Naive B cell (primary cell): ENCODE measurements at regions not wholly inside any gene's neighbourhood (a gene's known extent, or its start where the extent isn't known, plus 50 kb on each side); places are given as distances from the start of the nearest gene placed in this dataset.

Source experiments
- ATAC-seq, 2 donors: fragments of 150-1000 bp; cut with Tn5 transposase; 2 replicates each; pipeline ENCODE4 v1.10.0; 2021; ENCODE audit warnings: low read depth in 2 of 2, mild to moderate bottlenecking in 2 of 2, moderate library complexity in 2 of 2
- DNase-seq: peaks from one replicate; pipeline ENCODE4 v3.0.0; 2022
- H3K27ac Mint-ChIP-seq, 6 donors: one replicate each; pipeline ENCODE4 v1.8.0; 2020 to 2022; ENCODE audit warnings: mild to moderate bottlenecking in 6 of 6, mixed read lengths in 6 of 6, moderate library complexity in 5 of 6, inconsistent platforms in 2 of 6
- H3K27me3 Mint-ChIP-seq, 3 donors: one replicate each; pipeline ENCODE4 v1.8.0; 2021 to 2022; ENCODE audit warnings: mixed read lengths in 3 of 3, mild to moderate bottlenecking in 1 of 3
- H3K36me3 Mint-ChIP-seq, 2 donors: one replicate each; pipeline ENCODE4 v1.8.0; 2020 to 2022; ENCODE audit warnings: mixed read lengths in 2 of 2, inconsistent platforms in 1 of 2, mild to moderate bottlenecking in 1 of 2
- H3K4me1 Mint-ChIP-seq, 3 donors: one replicate each; pipeline ENCODE4 v1.8.0; 2020 to 2022; ENCODE audit warnings: mixed read lengths in 3 of 3, inconsistent platforms in 1 of 3, mild to moderate bottlenecking in 1 of 3, moderate library complexity in 1 of 3
- H3K4me3 Mint-ChIP-seq, 8 donors: one replicate each; pipeline ENCODE4 v1.8.0; 2020 to 2022; ENCODE audit warnings: mild to moderate bottlenecking in 8 of 8, mixed read lengths in 8 of 8, moderate library complexity in 8 of 8, inconsistent platforms in 2 of 8
- H3K9me3 Mint-ChIP-seq, 7 donors: one replicate each; pipeline ENCODE4 v1.8.0; 2020 to 2022; ENCODE audit warnings: mixed read lengths in 7 of 7, mild to moderate bottlenecking in 5 of 7, inconsistent platforms in 2 of 7, moderate library complexity in 1 of 7

GRCh38 chr16:61274211-61274610 lies 762.0 kb downstream of the CDH8 start:
- no peak overlapping the region for H3K27ac Mint-ChIP-seq

GRCh38 chr16:61270726-61271125 lies 765.5 kb downstream of the CDH8 start:
- H3K9me3 Mint-ChIP-seq, result peaks cover 0 to 15% (median 1%) of the 10 kb centered on the region in 7 donors
- H3K36me3 Mint-ChIP-seq, result no peaks in the 10 kb centered on the region
- DNase-seq, result no peak
- H3K4me1 Mint-ChIP-seq, result no peaks in the 10 kb centered on the region
- no peak overlapping the region for H3K27ac Mint-ChIP-seq
- no peak overlapping the region for H3K4me3 Mint-ChIP-seq
- no peaks in the 10 kb centered on the region for H3K27me3 Mint-ChIP-seq
- no peak for ATAC-seq

More at GRCh38 chr16:61274211-61274610, 762.0 kb downstream of the CDH8 start:
- Mint-ChIP-seq H3K36me3 (no peaks in the 10 kb centered on the region), H3K4me3 (no peak overlapping the region), H3K4me1 (no peaks in the 10 kb centered on the region), H3K27me3 (no peaks in the 10 kb centered on the region), H3K9me3 (peaks cover 0 to 16% (median 4%) of the 10 kb centered on the region in 7 donors)
- DNase-seq (no peak), ATAC-seq (no peak)

DNA sequence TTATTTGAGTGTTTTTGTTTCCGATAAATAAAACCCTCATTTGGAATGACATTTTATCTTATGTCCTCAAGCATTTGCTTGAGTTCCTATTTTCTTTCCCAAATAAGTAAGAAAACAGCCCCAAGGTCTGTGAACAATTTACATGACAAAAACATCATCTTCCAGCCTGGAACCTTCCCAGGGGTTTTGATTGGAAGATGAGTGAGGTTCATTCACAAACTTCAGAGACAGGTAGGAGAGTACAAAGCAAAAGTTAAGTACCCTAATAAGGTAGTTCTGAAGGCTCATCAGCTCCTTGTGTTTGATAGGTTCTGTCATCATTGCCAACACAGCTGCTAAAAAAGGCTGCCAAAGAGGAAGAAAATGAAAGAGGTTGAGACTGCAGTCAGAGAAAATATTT lies 772.8 kb downstream of the CDH8 start:
- DNase-seq, result no peak
- ATAC-seq, result no peak
- Mint-ChIP-seq H3K4me1 (no peaks in the 10 kb centered on the region), H3K9me3 (peaks cover 0 to 25% (median 1%) of the 10 kb centered on the region in 7 donors), H3K4me3 (no peak overlapping the region), H3K36me3 (no peaks in the 10 kb centered on the region), H3K27me3 (no peaks in the 10 kb centered on the region), H3K27ac (no peak overlapping the region)

DNA sequence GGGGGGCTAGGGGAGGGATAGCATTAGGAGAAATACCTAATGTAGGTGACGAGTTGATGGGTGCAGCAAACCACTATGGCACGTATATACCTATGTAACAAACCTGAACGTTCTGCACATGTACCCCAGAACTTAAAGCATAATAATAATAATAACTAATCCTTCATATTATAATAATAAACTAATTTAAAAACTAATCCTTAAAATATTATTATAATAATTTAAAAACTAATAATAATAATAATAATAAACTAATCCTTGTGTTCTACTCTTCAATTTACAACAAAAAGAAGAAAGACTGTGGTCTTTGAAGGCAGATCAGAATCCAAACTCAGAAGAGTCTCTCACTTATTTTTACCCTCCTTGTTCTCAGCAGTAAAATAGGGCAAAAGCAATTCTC lies 774.9 kb downstream of the CDH8 start:
- no peaks in the 10 kb centered on the region for H3K4me1 Mint-ChIP-seq

DNA sequence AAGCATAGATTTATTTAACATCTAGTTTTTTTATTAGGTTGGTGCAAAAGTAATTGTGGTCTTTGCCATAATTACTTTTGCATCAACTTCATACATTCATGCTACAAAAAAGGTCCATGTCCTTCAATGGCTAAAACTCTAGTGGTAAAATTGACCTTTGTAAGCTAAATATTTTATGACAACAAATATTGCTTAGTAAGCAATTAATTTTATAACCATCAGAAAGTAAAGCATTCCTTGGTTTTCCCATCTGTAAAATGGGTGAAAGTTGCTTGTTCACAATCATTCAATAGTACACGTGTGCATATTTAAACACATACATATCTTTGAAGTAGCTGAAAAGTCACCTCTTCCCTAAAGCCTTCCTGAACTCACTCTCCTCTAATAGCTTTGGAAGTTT lies 789.6 kb downstream of the CDH8 start:
- H3K4me3 Mint-ChIP-seq, result no peak overlapping the region
- H3K9me3 Mint-ChIP-seq, result peaks cover 0 to 6% (median 1%) of the 10 kb centered on the region in 7 donors
- no peaks in the 10 kb centered on the region for H3K4me1 Mint-ChIP-seq
- H3K27ac Mint-ChIP-seq, result no peak overlapping the region
- ATAC-seq, result no peak
- DNase-seq, result no peak
- H3K27me3 Mint-ChIP-seq, result no peaks in the 10 kb centered on the region
- H3K36me3 Mint-ChIP-seq, result no peaks in the 10 kb centered on the region

More for the DNA sequence above, 774.9 kb downstream of the CDH8 start:
- Mint-ChIP-seq H3K4me3 (no peak overlapping the region), H3K27me3 (no peaks in the 10 kb centered on the region), H3K36me3 (no peaks in the 10 kb centered on the region), H3K27ac (no peak overlapping the region), H3K9me3 (peaks cover 0 to 25% (median 3%) of the 10 kb centered on the region in 7 donors)
- ATAC-seq (no peak), DNase-seq (no peak)

- ATAC-seq (no peak), DNase-seq (no peak)
- Mint-ChIP-seq H3K9me3 (peaks cover 0 to 3% (median 1%) of the 10 kb centered on the region in 7 donors), H3K27ac (no peak overlapping the region), H3K4me1 (no peaks in the 10 kb centered on the region), H3K4me3 (no peak overlapping the region), H3K27me3 (no peaks in the 10 kb centered on the region), H3K36me3 (no peaks in the 10 kb centered on the region)
These were observed 792.3 kb downstream of the CDH8 start for GRCh38 chr16:61243954-61244353.

GRCh38 chr16:61237884-61238485 lies 798.3 kb downstream of the CDH8 start:
- ATAC-seq (no peak), DNase-seq (no peak)
- H3K4me3 Mint-ChIP-seq, result no peak overlapping the region
- H3K4me1 Mint-ChIP-seq, result no peaks in the 10 kb centered on the region
- peaks cover 0 to 8% (median 0%) of the 10 kb centered on the region in 7 donors for H3K9me3 Mint-ChIP-seq
- H3K36me3 Mint-ChIP-seq, result no peaks in the 10 kb centered on the region
- H3K27me3 Mint-ChIP-seq, result no peaks in the 10 kb centered on the region
- H3K27ac Mint-ChIP-seq, result no peak overlapping the region

GRCh38 chr16:61233713-61234112 lies 802.5 kb downstream of the CDH8 start:
- Mint-ChIP-seq H3K9me3 (peaks cover 0 to 8% (median 0%) of the 10 kb centered on the region in 7 donors), H3K4me3 (no peak overlapping the region), H3K27me3 (no peaks in the 10 kb centered on the region), H3K27ac (no peak overlapping the region), H3K36me3 (no peaks in the 10 kb centered on the region), H3K4me1 (no peaks in the 10 kb centered on the region)
- ATAC-seq (no peak), DNase-seq (no peak)

DNA sequence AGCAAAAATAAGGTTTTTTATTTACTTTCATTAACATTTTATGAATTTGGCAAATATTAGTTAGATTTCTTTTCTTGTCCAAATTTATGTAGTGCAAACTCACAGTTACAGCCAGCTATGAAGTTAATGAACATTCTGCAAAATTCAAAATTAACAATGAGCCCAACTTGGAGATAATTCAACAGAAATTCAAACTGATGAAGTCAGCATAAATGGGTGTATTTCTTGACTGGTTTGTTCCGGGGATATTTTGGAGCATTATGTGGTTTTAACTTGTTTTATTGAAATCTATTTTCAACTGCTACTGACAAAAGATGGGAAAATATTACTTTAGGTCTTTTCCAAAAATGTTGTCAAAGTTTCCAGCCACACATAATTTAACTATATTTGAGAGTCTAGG lies 807.9 kb downstream of the CDH8 start:
- H3K27ac Mint-ChIP-seq, result no peak overlapping the region
- no peak overlapping the region for H3K4me3 Mint-ChIP-seq
- H3K36me3 Mint-ChIP-seq, result no peaks in the 10 kb centered on the region
- H3K9me3 Mint-ChIP-seq, result peaks cover 0 to 2% (median 0%) of the 10 kb centered on the region in 7 donors
- ATAC-seq (no peak), DNase-seq (no peak)
- no peaks in the 10 kb centered on the region for H3K4me1 Mint-ChIP-seq
- H3K27me3 Mint-ChIP-seq, result no peaks in the 10 kb centered on the region

DNA sequence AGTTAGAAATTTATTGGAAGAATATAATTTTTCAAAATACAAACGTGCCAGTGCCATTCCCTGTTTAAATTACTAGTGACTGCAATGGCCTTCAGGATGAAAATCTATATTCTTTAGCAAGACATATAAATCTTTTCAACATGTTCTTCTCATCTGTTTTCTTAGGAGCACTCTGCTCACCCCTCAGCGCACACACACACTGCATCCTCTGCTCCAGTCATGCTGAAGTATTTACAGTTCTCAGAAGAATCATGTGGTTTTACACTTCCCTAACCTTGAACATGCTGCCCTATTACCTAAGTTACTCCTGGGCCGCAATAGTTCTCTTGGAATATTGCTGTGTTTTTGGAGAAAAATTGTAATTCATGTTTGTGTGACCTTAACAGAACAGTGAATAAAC lies 820.6 kb downstream of the CDH8 start:
- H3K27me3 Mint-ChIP-seq, result no peaks in the 10 kb centered on the region
- peaks cover 0 to 6% (median 0%) of the 10 kb centered on the region in 7 donors for H3K9me3 Mint-ChIP-seq
- H3K4me1 Mint-ChIP-seq, result no peaks in the 10 kb centered on the region
- H3K27ac Mint-ChIP-seq, result no peak overlapping the region
- no peak overlapping the region for H3K4me3 Mint-ChIP-seq
- no peak for ATAC-seq
- H3K36me3 Mint-ChIP-seq, result no peaks in the 10 kb centered on the region
- DNase-seq, result no peak

- peaks cover 0 to 6% (median 0%) of the 10 kb centered on the region in 7 donors for H3K9me3 Mint-ChIP-seq
- no peak overlapping the region for H3K4me3 Mint-ChIP-seq
- ATAC-seq, result no peak
These were observed 821.5 kb downstream of the CDH8 start for GRCh38 chr16:61214780-61215179.

DNA sequence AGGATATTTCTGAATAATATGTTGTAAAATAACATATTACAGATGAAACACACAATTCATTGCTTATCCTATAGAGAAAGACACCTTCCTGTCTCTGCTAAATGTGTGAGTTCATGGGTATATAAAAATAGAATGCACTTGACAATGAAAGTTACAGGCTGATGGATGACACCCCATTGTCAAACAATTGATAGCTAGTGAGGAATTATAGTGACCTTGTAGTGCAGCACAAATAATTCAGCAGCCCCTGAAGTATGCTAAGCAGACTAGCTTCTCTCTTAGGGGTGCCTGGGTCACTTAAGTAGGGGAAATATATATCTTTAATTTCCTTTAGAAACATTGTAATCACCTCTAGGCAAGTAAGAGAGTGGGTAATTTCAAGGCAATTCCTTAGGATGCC lies 826.2 kb downstream of the CDH8 start:
- Mint-ChIP-seq H3K9me3 (peaks cover 2 to 18% (median 3%) of the 10 kb centered on the region in 7 donors), H3K27ac (no peak overlapping the region), H3K27me3 (no peaks in the 10 kb centered on the region), H3K4me1 (no peaks in the 10 kb centered on the region), H3K4me3 (no peak overlapping the region), H3K36me3 (no peaks in the 10 kb centered on the region)
- no peak for ATAC-seq
- DNase-seq, result no peak

More at GRCh38 chr16:61214780-61215179, 821.5 kb downstream of the CDH8 start:
- Mint-ChIP-seq H3K4me1 (no peaks in the 10 kb centered on the region), H3K27ac (no peak overlapping the region), H3K36me3 (no peaks in the 10 kb centered on the region), H3K27me3 (no peaks in the 10 kb centered on the region)
- DNase-seq, result no peak

DNA sequence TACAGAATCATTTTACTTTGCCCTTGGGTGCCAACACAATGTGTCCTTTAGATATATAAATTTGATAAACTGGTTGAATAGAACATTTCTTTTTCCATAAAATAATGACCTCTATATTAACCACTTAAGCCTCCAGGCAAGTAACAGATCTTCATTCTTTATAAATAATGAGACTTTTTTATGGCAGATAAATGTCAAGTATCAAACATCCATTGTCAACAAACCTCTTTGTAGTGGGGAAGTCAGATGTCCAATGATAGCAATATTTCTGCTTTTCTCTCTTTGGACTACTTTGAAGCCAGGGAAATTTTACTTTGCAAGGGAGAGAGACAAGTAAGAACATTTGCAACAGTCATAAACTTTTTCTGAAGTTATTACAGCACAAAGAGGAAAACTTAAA lies 841.2 kb downstream of the CDH8 start:
- DNase-seq (no peak), ATAC-seq (no peak)
- no peak overlapping the region for H3K4me3 Mint-ChIP-seq
- H3K4me1 Mint-ChIP-seq, result no peaks in the 10 kb centered on the region
- H3K27ac Mint-ChIP-seq, result no peak overlapping the region
- H3K27me3 Mint-ChIP-seq, result no peaks in the 10 kb centered on the region
- H3K36me3 Mint-ChIP-seq, result peaks cover 0 to 7% of the 10 kb centered on the region in 2 donors
- H3K9me3 Mint-ChIP-seq, result peaks cover 6 to 17% (median 8%) of the 10 kb centered on the region in 7 donors

GRCh38 chr16:61194573-61194972 lies 841.7 kb downstream of the CDH8 start:
- Mint-ChIP-seq H3K27me3 (no peaks in the 10 kb centered on the region), H3K9me3 (peaks cover 7 to 15% (median 8%) of the 10 kb centered on the region in 7 donors), H3K4me3 (no peak overlapping the region), H3K36me3 (peaks cover 0 to 7% of the 10 kb centered on the region in 2 donors), H3K27ac (no peak overlapping the region), H3K4me1 (no peaks in the 10 kb centered on the region)
- ATAC-seq, result no peak
- no peak for DNase-seq

GRCh38 chr16:61182391-61182790 lies 853.8 kb downstream of the CDH8 start:
- ATAC-seq (no peak), DNase-seq (no peak)
- no peak overlapping the region for H3K27ac Mint-ChIP-seq
- no peak overlapping the region for H3K4me3 Mint-ChIP-seq
- peaks cover 0 to 10% (median 1%) of the 10 kb centered on the region in 7 donors for H3K9me3 Mint-ChIP-seq
- H3K4me1 Mint-ChIP-seq, result no peaks in the 10 kb centered on the region
- H3K36me3 Mint-ChIP-seq, result no peaks in the 10 kb centered on the region
- H3K27me3 Mint-ChIP-seq, result no peaks in the 10 kb centered on the region
